WTC11 (cell line): ENCODE measurements at regions not wholly inside any gene's neighbourhood (a gene's known extent, or its start where the extent isn't known, plus 50 kb on each side); places are given as distances from the start of the nearest gene placed in this dataset.

ENCODE experiments used
- ATAC-seq: fragments of 200-7000 bp; cut with Tn5 transposase; 2 replicates; pipeline ENCODE4 v1.10.0; 2021; ENCODE audit warnings: mild to moderate bottlenecking, moderate library complexity
- CTCF ChIA-PET: fragments of 300-600 bp; sonication (Branson Sonifier 250); formaldehyde crosslinking; loops from one replicate; lab custom pipeline; 2021; ENCODE audit warnings: antibody characterized with exemption; lab: Charles Lee
- POLR2A ChIA-PET: fragments of 350-600 bp; sonication (Branson Sonifier 250); formaldehyde crosslinking; loops from one replicate; lab custom pipeline; 2021; ENCODE audit warnings: antibody characterized with exemption; lab: Charles Lee
- DNase-seq: peaks from one replicate; pipeline ENCODE4 v3.0.0; 2021; ENCODE audit warnings: low spot score
- H3K27ac Mint-ChIP-seq: 2 replicates; pipeline ENCODE4 v1.8.0; 2021; ENCODE audit warnings: mixed read lengths
- H3K27me3 Mint-ChIP-seq: 2 replicates; pipeline ENCODE4 v1.8.0; 2021; ENCODE audit warnings: low read depth, mild to moderate bottlenecking, moderate library complexity, mixed read lengths
- H3K36me3 Mint-ChIP-seq: 2 replicates; pipeline ENCODE4 v1.8.0; 2021; ENCODE audit warnings: mixed read lengths
- H3K4me1 Mint-ChIP-seq: 2 replicates; pipeline ENCODE4 v1.8.0; 2022; ENCODE audit warnings: mixed read lengths
- H3K4me3 Mint-ChIP-seq: 2 replicates; pipeline ENCODE4 v1.8.0; 2021; ENCODE audit warnings: mild to moderate bottlenecking, moderate library complexity, mixed read lengths
- H3K9me3 Mint-ChIP-seq: 2 replicates; pipeline ENCODE4 v1.8.0; 2021; ENCODE audit warnings: mixed read lengths
- CBFB ChIP-seq: sonication (generic); formaldehyde crosslinking; IDR thresholded peaks from 2 replicates; pipeline ENCODE4 v1.8.1; 2022; ENCODE audit warnings: mild to moderate bottlenecking, low read depth, missing genetic modification reagents
- CREM ChIP-seq: sonication (generic); formaldehyde crosslinking; IDR thresholded peaks from 2 replicates; pipeline ENCODE4 v1.8.1; 2022; ENCODE audit warnings: mild to moderate bottlenecking, missing genetic modification reagents, moderate library complexity
- EMX1 ChIP-seq: fragments of 250-450 bp; sonication (Bioruptor Pico); IDR thresholded peaks from 2 replicates; pipeline ENCODE4 v1.8.0; 2021; ENCODE audit warnings: mild to moderate bottlenecking
- JAZF1 ChIP-seq: fragments of 250-450 bp; sonication (Bioruptor Pico); IDR thresholded peaks from 2 replicates; pipeline ENCODE4 v1.9.0; 2021; ENCODE audit warnings: moderate library complexity, mild to moderate bottlenecking, inconsistent platforms
- KAT7 ChIP-seq: sonication (generic); formaldehyde crosslinking; IDR thresholded peaks from 2 replicates; pipeline ENCODE4 v1.8.1; 2023; ENCODE audit warnings: missing genetic modification reagents, mild to moderate bottlenecking, borderline replicate concordance
- MXD4 ChIP-seq: fragments of 250-450 bp; sonication (Bioruptor Pico); IDR thresholded peaks from 2 replicates; pipeline ENCODE4 v1.8.0; 2021; ENCODE audit warnings: mild to moderate bottlenecking, moderate library complexity, borderline replicate concordance
- TCF7 ChIP-seq: sonication (generic); formaldehyde crosslinking; IDR thresholded peaks from 2 replicates; pipeline ENCODE4 v1.8.0; 2022; ENCODE audit warnings: mild to moderate bottlenecking, low read depth, missing genetic modification reagents, moderate library complexity
- TEAD1 ChIP-seq: sonication (generic); formaldehyde crosslinking; IDR thresholded peaks from 2 replicates; pipeline ENCODE4 v1.8.0; 2022; ENCODE audit warnings: mild to moderate bottlenecking, missing genetic modification reagents
- ZNF416 ChIP-seq: fragments of 250-450 bp; sonication (Bioruptor Pico); IDR thresholded peaks from 2 replicates; pipeline ENCODE4 v1.9.0; 2021; ENCODE audit warnings: mild to moderate bottlenecking, inconsistent platforms
- ZNF423 ChIP-seq: fragments of 250-450 bp; sonication (Bioruptor Pico); IDR thresholded peaks from 2 replicates; pipeline ENCODE4 v2.1.2; 2022; ENCODE audit warnings: mild to moderate bottlenecking, moderate library complexity
- TF ChIP-seq, protein P1 (sequence below): sonication (generic); formaldehyde crosslinking; IDR thresholded peaks from 2 replicates; pipeline ENCODE4 v1.8.0; 2023; ENCODE audit warnings: mild to moderate bottlenecking, missing genetic modification reagents
- TF ChIP-seq, protein P2 (sequence below): sonication (generic); formaldehyde crosslinking; IDR thresholded peaks from 2 replicates; pipeline ENCODE4 v1.8.0; 2022; ENCODE audit warnings: mild to moderate bottlenecking, missing genetic modification reagents
- TF ChIP-seq, protein P3 (sequence below): sonication (generic); formaldehyde crosslinking; IDR thresholded peaks from 2 replicates; pipeline ENCODE4 v1.8.1; 2022; ENCODE audit warnings: low read depth, missing genetic modification reagents, borderline replicate concordance
- TF ChIP-seq, protein P4 (sequence below): sonication (generic); formaldehyde crosslinking; IDR thresholded peaks from 2 replicates; pipeline ENCODE4 v1.8.0; 2022; ENCODE audit warnings: missing genetic modification reagents
- TF ChIP-seq, protein P5 (sequence below): sonication (generic); formaldehyde crosslinking; IDR thresholded peaks from 2 replicates; pipeline ENCODE4 v1.8.1; 2023; ENCODE audit warnings: mild to moderate bottlenecking, missing genetic modification reagents

DNA sequence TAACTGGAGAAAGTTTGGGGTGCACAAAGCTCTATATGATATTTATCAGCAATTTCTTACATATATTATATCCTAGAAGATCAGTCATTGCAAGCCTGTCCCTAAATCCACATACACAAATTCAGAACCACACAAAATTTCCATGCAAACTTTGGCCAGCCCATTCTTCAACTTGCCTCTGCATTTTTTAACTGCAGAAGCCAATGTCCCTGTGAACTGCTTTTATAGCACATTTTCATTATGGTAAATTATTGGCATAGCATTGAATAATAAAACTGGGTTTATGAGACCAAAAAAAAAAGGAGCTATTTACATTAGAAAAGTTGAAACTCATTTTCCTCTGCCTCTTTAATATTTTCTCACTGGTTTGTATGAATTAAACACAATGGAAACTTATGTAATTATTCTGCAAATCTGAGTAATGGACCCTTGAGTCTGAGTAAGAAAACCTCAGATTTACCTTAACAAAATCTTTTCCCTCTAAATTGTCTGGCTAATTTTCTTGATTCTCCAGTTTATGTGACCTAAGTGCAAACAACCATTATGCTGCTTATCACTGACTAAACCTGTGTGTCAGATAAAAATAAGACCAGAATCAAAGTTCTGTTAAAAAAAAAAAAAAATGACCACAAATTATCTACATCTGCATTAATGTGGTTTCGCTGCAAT lies 398.9 kb downstream of the EFNA5 start:
- ChIA-PET POLR2A (no interaction called here), CTCF (interaction anchor here (1.3 kb wide), 1 partner anchor 300 kb away, joined by 4 read pairs; no protein-coding TSS in a partner anchor)
- no peaks in the 10 kb centered on the region for H3K36me3 Mint-ChIP-seq
- H3K4me1 Mint-ChIP-seq: peaks cover 22% of the 10 kb centered on the region
- no peaks in the 10 kb centered on the region for H3K9me3 Mint-ChIP-seq
- H3K27ac Mint-ChIP-seq: no peak overlapping the region
- DNase-seq: no peak
- ATAC-seq: no peak
- H3K4me3 Mint-ChIP-seq: no peak overlapping the region
- no peak for TF ChIP-seq ZNF423 (CRISPR knock-in tag)
- TF ChIP-seq JAZF1 (CRISPR knock-in tag): no peak
- TF ChIP-seq, protein P1, sequence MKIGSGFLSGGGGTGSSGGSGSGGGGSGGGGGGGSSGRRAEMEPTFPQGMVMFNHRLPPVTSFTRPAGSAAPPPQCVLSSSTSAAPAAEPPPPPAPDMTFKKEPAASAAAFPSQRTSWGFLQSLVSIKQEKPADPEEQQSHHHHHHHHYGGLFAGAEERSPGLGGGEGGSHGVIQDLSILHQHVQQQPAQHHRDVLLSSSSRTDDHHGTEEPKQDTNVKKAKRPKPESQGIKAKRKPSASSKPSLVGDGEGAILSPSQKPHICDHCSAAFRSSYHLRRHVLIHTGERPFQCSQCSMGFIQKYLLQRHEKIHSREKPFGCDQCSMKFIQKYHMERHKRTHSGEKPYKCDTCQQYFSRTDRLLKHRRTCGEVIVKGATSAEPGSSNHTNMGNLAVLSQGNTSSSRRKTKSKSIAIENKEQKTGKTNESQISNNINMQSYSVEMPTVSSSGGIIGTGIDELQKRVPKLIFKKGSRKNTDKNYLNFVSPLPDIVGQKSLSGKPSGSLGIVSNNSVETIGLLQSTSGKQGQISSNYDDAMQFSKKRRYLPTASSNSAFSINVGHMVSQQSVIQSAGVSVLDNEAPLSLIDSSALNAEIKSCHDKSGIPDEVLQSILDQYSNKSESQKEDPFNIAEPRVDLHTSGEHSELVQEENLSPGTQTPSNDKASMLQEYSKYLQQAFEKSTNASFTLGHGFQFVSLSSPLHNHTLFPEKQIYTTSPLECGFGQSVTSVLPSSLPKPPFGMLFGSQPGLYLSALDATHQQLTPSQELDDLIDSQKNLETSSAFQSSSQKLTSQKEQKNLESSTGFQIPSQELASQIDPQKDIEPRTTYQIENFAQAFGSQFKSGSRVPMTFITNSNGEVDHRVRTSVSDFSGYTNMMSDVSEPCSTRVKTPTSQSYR (CRISPR knock-in tag): no peak
- TF ChIP-seq TEAD1 (CRISPR knock-in tag): no peak
- TF ChIP-seq KAT7 (CRISPR knock-in tag): no peak
- no peak for TF ChIP-seq EMX1 (CRISPR knock-in tag)
- no peak for TF ChIP-seq CBFB (CRISPR knock-in tag)
- no peaks in the 10 kb centered on the region for H3K27me3 Mint-ChIP-seq

DNA sequence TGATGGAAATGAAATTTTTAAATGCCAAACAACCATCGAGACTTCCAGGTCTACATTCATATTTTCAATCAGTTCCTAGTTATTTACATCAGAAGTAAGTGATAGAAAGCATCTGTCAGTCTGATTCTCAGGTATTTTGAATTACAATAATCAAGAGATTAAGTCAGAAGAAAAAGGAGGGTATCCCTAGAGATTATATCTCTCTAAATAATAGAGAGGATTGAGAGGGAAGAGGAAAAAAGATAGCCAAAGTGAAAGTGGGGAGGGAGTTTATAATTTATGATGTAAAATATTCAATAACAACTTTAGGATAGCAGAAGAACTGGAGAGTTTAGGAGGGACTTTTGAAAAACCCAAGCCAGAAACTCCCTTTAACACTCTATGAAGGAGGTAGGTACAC lies 400.2 kb downstream of the EFNA5 start:
- DNase-seq: no peak
- no peaks in the 10 kb centered on the region for H3K36me3 Mint-ChIP-seq
- no peaks in the 10 kb centered on the region for H3K27me3 Mint-ChIP-seq
- no peaks in the 10 kb centered on the region for H3K9me3 Mint-ChIP-seq
- no peak for ATAC-seq
- no peak overlapping the region for H3K4me3 Mint-ChIP-seq
- no peak overlapping the region; the same call in 1 of the 2 replicates for H3K27ac Mint-ChIP-seq
- ChIA-PET CTCF (interaction anchor here (1.3 kb wide), 1 partner anchor 301 kb away, joined by 4 read pairs; no protein-coding TSS in a partner anchor), POLR2A (no interaction called here)
- no peak for TF ChIP-seq ZNF416
- peaks cover 22% of the 10 kb centered on the region for H3K4me1 Mint-ChIP-seq

DNA sequence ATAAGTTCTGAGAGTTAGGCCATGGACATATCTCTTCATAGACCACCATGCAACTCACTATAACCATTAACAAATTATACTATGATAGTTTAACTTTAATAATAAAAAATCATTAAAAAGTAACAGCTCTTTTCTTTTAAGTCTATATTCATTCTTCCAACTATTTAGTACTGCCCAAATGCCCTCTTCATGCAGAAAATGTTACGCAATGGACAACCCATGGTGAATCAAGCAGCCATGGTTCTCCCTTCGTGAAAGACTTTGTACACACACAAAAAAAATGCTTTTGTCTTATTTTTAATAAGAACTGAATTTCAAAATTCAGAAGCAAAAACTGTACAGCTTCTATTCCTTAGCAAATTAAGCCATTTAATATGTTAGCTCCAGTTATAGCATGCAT lies 401.1 kb downstream of the EFNA5 start:
- no peak for DNase-seq
- TF ChIP-seq MXD4 (CRISPR knock-in tag) (no peak), KAT7 (CRISPR knock-in tag) (no peak), EMX1 (CRISPR knock-in tag) (no peak), TCF7 (CRISPR knock-in tag) (no peak), CREM (no peak)
- TF ChIP-seq, protein P2, sequence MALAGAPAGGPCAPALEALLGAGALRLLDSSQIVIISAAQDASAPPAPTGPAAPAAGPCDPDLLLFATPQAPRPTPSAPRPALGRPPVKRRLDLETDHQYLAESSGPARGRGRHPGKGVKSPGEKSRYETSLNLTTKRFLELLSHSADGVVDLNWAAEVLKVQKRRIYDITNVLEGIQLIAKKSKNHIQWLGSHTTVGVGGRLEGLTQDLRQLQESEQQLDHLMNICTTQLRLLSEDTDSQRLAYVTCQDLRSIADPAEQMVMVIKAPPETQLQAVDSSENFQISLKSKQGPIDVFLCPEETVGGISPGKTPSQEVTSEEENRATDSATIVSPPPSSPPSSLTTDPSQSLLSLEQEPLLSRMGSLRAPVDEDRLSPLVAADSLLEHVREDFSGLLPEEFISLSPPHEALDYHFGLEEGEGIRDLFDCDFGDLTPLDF: no peak
- TF ChIP-seq, protein P3, sequence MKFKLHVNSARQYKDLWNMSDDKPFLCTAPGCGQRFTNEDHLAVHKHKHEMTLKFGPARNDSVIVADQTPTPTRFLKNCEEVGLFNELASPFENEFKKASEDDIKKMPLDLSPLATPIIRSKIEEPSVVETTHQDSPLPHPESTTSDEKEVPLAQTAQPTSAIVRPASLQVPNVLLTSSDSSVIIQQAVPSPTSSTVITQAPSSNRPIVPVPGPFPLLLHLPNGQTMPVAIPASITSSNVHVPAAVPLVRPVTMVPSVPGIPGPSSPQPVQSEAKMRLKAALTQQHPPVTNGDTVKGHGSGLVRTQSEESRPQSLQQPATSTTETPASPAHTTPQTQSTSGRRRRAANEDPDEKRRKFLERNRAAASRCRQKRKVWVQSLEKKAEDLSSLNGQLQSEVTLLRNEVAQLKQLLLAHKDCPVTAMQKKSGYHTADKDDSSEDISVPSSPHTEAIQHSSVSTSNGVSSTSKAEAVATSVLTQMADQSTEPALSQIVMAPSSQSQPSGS (CRISPR knock-in tag): no peak
- TF ChIP-seq, protein P4, sequence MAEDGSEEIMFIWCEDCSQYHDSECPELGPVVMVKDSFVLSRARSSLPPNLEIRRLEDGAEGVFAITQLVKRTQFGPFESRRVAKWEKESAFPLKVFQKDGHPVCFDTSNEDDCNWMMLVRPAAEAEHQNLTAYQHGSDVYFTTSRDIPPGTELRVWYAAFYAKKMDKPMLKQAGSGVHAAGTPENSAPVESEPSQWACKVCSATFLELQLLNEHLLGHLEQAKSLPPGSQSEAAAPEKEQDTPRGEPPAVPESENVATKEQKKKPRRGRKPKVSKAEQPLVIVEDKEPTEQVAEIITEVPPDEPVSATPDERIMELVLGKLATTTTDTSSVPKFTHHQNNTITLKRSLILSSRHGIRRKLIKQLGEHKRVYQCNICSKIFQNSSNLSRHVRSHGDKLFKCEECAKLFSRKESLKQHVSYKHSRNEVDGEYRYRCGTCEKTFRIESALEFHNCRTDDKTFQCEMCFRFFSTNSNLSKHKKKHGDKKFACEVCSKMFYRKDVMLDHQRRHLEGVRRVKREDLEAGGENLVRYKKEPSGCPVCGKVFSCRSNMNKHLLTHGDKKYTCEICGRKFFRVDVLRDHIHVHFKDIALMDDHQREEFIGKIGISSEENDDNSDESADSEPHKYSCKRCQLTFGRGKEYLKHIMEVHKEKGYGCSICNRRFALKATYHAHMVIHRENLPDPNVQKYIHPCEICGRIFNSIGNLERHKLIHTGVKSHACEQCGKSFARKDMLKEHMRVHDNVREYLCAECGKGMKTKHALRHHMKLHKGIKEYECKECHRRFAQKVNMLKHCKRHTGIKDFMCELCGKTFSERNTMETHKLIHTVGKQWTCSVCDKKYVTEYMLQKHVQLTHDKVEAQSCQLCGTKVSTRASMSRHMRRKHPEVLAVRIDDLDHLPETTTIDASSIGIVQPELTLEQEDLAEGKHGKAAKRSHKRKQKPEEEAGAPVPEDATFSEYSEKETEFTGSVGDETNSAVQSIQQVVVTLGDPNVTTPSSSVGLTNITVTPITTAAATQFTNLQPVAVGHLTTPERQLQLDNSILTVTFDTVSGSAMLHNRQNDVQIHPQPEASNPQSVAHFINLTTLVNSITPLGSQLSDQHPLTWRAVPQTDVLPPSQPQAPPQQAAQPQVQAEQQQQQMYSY (CRISPR knock-in tag): no peak
- TF ChIP-seq, protein P5, sequence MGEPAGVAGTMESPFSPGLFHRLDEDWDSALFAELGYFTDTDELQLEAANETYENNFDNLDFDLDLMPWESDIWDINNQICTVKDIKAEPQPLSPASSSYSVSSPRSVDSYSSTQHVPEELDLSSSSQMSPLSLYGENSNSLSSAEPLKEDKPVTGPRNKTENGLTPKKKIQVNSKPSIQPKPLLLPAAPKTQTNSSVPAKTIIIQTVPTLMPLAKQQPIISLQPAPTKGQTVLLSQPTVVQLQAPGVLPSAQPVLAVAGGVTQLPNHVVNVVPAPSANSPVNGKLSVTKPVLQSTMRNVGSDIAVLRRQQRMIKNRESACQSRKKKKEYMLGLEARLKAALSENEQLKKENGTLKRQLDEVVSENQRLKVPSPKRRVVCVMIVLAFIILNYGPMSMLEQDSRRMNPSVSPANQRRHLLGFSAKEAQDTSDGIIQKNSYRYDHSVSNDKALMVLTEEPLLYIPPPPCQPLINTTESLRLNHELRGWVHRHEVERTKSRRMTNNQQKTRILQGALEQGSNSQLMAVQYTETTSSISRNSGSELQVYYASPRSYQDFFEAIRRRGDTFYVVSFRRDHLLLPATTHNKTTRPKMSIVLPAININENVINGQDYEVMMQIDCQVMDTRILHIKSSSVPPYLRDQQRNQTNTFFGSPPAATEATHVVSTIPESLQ (CRISPR knock-in tag): no peak
- CTCF ChIA-PET: no interaction called here
- H3K4me3 Mint-ChIP-seq: no peak overlapping the region
- peaks cover 22% of the 10 kb centered on the region for H3K4me1 Mint-ChIP-seq
- no peaks in the 10 kb centered on the region for H3K27me3 Mint-ChIP-seq
- no peaks in the 10 kb centered on the region for H3K36me3 Mint-ChIP-seq
- POLR2A ChIA-PET: no interaction called here
- H3K9me3 Mint-ChIP-seq: no peaks in the 10 kb centered on the region
- no peak overlapping the region for H3K27ac Mint-ChIP-seq
- no peak for ATAC-seq
